ENCODE measurements at regions not wholly inside any gene's neighbourhood (a gene's known extent, or its start where the extent isn't known, plus 50 kb on each side); places are given as distances from the start of the nearest gene placed in this dataset.

GRCh38 chr12:114141921-114142564, 175.9 kb upstream of the RBM19 start:
- no peaks in the 10 kb centered on the region for H3K36me3 Mint-ChIP-seq (ENCODE audit: low read depth)
- H3K4me1 Mint-ChIP-seq: peaks cover 18% of the 10 kb centered on the region
- peaks cover 18% of the 10 kb centered on the region for H3K27me3 Mint-ChIP-seq (ENCODE audit: low read depth)
- H3K9me3 Mint-ChIP-seq: no peaks in the 10 kb centered on the region
- no peak for TF ChIP-seq CTCF (IDR thresholded peaks at IDR 0.05; ENCODE audit: unreplicated experiment in 3 of 3)
- H3K4me3 Mint-ChIP-seq: no peak overlapping the region
- H3K27ac Mint-ChIP-seq: no peak overlapping the region

- Mint-ChIP-seq H3K36me3 (ENCODE audit: low read depth) (no peaks in the 10 kb centered on the region), H3K9me3 (no peaks in the 10 kb centered on the region), H3K4me1 (peaks cover 24% of the 10 kb centered on the region), H3K4me3 (no peak overlapping the region), H3K27ac (no peak overlapping the region), H3K27me3 (ENCODE audit: low read depth) (peaks cover 16% of the 10 kb centered on the region)
- TF ChIP-seq CTCF (IDR thresholded peaks at IDR 0.05; ENCODE audit: unreplicated experiment in 3 of 3): no peak
Observed at GRCh38 chr12:114140576-114140975, 174.5 kb upstream of the RBM19 start.

- peaks cover 24% of the 10 kb centered on the region for H3K4me1 Mint-ChIP-seq
- H3K4me3 Mint-ChIP-seq: no peak overlapping the region
- H3K27me3 Mint-ChIP-seq (ENCODE audit: low read depth): peaks cover 31% of the 10 kb centered on the region
- H3K27ac Mint-ChIP-seq: no peak overlapping the region
- no peak for TF ChIP-seq CTCF (IDR thresholded peaks at IDR 0.05; ENCODE audit: unreplicated experiment in 3 of 3)
- H3K9me3 Mint-ChIP-seq: no peaks in the 10 kb centered on the region
- H3K36me3 Mint-ChIP-seq (ENCODE audit: low read depth): no peaks in the 10 kb centered on the region
Observed at GRCh38 chr12:114136631-114137030, 170.5 kb upstream of the RBM19 start.

- no peaks in the 10 kb centered on the region for H3K36me3 Mint-ChIP-seq (ENCODE audit: low read depth)
- no peaks in the 10 kb centered on the region for H3K9me3 Mint-ChIP-seq
- no peak overlapping the region for H3K27ac Mint-ChIP-seq
- H3K4me3 Mint-ChIP-seq: no peak overlapping the region
- peaks cover 13% of the 10 kb centered on the region for H3K4me1 Mint-ChIP-seq
- TF ChIP-seq CTCF (IDR thresholded peaks at IDR 0.05; ENCODE audit: unreplicated experiment in 3 of 3): no peak
- peaks cover 38% of the 10 kb centered on the region for H3K27me3 Mint-ChIP-seq (ENCODE audit: low read depth)
Observed at GRCh38 chr12:114134922-114135321, 168.8 kb upstream of the RBM19 start.

DNA sequence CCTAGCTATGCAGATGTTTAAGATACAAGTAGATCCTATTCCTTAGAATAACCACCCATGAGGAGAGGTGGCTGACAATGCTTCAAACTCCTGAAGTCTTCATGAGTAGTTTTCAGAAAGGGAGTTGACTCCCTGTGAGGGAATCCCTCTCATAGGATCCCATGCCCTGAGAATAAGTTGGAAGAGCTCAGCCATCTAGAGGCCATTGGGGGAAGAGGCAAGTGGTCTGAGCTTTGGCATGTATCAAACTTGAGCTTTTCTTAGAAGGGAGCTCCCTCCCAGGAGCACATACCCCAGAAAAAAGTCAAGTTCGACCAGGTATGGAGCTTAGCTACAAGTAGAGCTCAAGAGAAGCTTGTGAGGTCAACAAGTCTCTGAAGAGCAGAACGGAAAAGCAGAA, 165.7 kb upstream of the RBM19 start:
- H3K4me3 Mint-ChIP-seq: no peak overlapping the region
- H3K4me1 Mint-ChIP-seq: peaks cover 4% of the 10 kb centered on the region
- H3K27me3 Mint-ChIP-seq (ENCODE audit: low read depth): peaks cover 53% of the 10 kb centered on the region
- H3K9me3 Mint-ChIP-seq: no peaks in the 10 kb centered on the region
- no peak overlapping the region for H3K27ac Mint-ChIP-seq
- H3K36me3 Mint-ChIP-seq (ENCODE audit: low read depth): no peaks in the 10 kb centered on the region
- no peak for TF ChIP-seq CTCF (IDR thresholded peaks at IDR 0.05; ENCODE audit: unreplicated experiment in 3 of 3)

DNA sequence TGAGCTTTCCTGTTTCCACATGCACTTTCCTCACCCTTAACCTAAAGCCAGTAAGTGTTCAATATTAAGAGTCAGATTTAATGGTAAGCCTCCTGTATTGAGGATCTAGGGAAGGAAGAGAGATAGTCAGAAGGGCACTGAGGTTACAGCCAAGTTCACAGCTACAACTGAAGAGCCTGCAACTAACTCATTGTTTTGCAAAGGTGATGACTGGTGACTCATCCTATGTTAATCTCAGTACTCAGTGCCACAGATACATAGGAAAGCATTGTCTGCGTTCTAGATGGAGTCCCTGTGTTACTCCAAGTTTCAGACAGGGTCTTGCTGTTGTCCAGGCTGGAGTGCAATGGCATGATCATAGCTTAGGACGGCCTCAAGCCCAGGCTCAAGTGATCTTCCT, 157.0 kb upstream of the RBM19 start:
- TF ChIP-seq CTCF (IDR thresholded peaks at IDR 0.05; ENCODE audit: unreplicated experiment in 3 of 3): no peak
- Mint-ChIP-seq H3K36me3 (ENCODE audit: low read depth) (no peaks in the 10 kb centered on the region), H3K4me3 (no peak overlapping the region), H3K27me3 (ENCODE audit: low read depth) (peaks cover 29% of the 10 kb centered on the region), H3K9me3 (no peaks in the 10 kb centered on the region), H3K27ac (no peak overlapping the region), H3K4me1 (no peaks in the 10 kb centered on the region)

All from nephron (organoid).